ENCODE measurements at regions not wholly inside any gene's neighbourhood (a gene's known extent, or its start where the extent isn't known, plus 50 kb on each side); places are given as distances from the start of the nearest gene placed in this dataset.

GRCh38 chr4:74610491-74610890 lies 165.6 kb downstream of the AREG start:
- intact Hi-C loops (cut with DNase I; ENCODE audit: low total_unique reads) (no loop called here), in situ Hi-C loops (cut with MboI; ENCODE audit: low sequenced_read_pairs in 4 of 4) (no loop called here)
- TF ChIP-seq, protein P1, sequence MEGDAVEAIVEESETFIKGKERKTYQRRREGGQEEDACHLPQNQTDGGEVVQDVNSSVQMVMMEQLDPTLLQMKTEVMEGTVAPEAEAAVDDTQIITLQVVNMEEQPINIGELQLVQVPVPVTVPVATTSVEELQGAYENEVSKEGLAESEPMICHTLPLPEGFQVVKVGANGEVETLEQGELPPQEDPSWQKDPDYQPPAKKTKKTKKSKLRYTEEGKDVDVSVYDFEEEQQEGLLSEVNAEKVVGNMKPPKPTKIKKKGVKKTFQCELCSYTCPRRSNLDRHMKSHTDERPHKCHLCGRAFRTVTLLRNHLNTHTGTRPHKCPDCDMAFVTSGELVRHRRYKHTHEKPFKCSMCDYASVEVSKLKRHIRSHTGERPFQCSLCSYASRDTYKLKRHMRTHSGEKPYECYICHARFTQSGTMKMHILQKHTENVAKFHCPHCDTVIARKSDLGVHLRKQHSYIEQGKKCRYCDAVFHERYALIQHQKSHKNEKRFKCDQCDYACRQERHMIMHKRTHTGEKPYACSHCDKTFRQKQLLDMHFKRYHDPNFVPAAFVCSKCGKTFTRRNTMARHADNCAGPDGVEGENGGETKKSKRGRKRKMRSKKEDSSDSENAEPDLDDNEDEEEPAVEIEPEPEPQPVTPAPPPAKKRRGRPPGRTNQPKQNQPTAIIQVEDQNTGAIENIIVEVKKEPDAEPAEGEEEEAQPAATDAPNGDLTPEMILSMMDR (IDR thresholded peaks at IDR 0.05 in 4 of 5, conservative IDR thresholded peaks at IDR 0.05 in 1 of 5): no peak
- no peak for TF ChIP-seq POLR2A (IDR thresholded peaks at IDR 0.05)
- Histone ChIP-seq H3K27ac (no peak overlapping the region), H3K4me3 (no peak overlapping the region), H3K9me3 (no peaks in the 10 kb centered on the region), H3K27me3 (no peaks in the 10 kb centered on the region), H3K4me1 (no peaks in the 10 kb centered on the region), H3K36me3 (no peaks in the 10 kb centered on the region)
- no peak for ATAC-seq
- no peak for DNase-seq

- Histone ChIP-seq H3K4me3 (no peak overlapping the region), H3K4me1 (no peaks in the 10 kb centered on the region), H3K36me3 (no peaks in the 10 kb centered on the region), H3K27ac (no peak overlapping the region), H3K9me3 (no peaks in the 10 kb centered on the region), H3K27me3 (no peaks in the 10 kb centered on the region)
- TF ChIP-seq POLR2A (IDR thresholded peaks at IDR 0.05): no peak
- TF ChIP-seq, protein P1 (IDR thresholded peaks at IDR 0.05 in 4 of 5, conservative IDR thresholded peaks at IDR 0.05 in 1 of 5): no peak
- ATAC-seq (no peak), DNase-seq (no peak)
- intact Hi-C loops (cut with DNase I; ENCODE audit: low total_unique reads): no loop called here
- in situ Hi-C loops (cut with MboI; ENCODE audit: low sequenced_read_pairs in 4 of 4): no loop called here
Observed at GRCh38 chr4:74612837-74613236, 167.9 kb downstream of the AREG start.

GRCh38 chr4:74613266-74613665 lies 168.3 kb downstream of the AREG start:
- in situ Hi-C loops (cut with MboI; ENCODE audit: low sequenced_read_pairs in 4 of 4): no loop called here
- Histone ChIP-seq H3K36me3 (no peaks in the 10 kb centered on the region), H3K4me3 (no peak overlapping the region), H3K9me3 (no peaks in the 10 kb centered on the region), H3K27me3 (no peaks in the 10 kb centered on the region), H3K4me1 (no peaks in the 10 kb centered on the region), H3K27ac (no peak overlapping the region)
- no peak for DNase-seq
- intact Hi-C loops (cut with DNase I; ENCODE audit: low total_unique reads): no loop called here
- no peak for ATAC-seq
- TF ChIP-seq, protein P1 (IDR thresholded peaks at IDR 0.05 in 4 of 5, conservative IDR thresholded peaks at IDR 0.05 in 1 of 5): no peak
- no peak for TF ChIP-seq POLR2A (IDR thresholded peaks at IDR 0.05)

- no peak for ATAC-seq
- in situ Hi-C loops (cut with MboI; ENCODE audit: low sequenced_read_pairs in 4 of 4): no loop called here
- no peak for TF ChIP-seq POLR2A (IDR thresholded peaks at IDR 0.05)
- TF ChIP-seq, protein P1 (IDR thresholded peaks at IDR 0.05 in 4 of 5, conservative IDR thresholded peaks at IDR 0.05 in 1 of 5): no peak
Observed at GRCh38 chr4:74615411-74615810, 170.5 kb downstream of the AREG start.

DNA sequence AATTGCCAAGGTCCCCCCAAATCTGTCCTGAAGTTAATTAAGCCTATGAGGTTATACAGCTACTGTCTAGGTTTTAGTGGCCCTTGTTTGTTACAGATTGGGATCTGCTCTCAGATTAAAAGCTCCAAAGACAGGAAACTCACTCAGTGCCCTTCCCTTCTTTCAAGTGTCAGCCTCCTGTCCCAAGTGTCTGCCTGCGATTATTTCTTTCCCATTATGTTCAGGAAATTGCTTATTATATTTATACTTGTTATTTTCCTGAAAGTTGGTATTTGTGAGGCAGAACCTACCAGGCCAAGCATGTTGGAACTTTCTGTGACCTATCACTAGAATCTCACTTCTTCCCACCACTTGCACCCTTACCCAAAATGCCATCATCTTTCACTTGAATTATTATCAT lies 173.2 kb downstream of the AREG start:
- TF ChIP-seq, protein P1 (IDR thresholded peaks at IDR 0.05 in 4 of 5, conservative IDR thresholded peaks at IDR 0.05 in 1 of 5): no peak
- TF ChIP-seq POLR2A (IDR thresholded peaks at IDR 0.05): no peak
- DNase-seq (no peak), ATAC-seq (no peak)
- no peak overlapping the region for H3K4me3 ChIP-seq
- in situ Hi-C loops (cut with MboI; ENCODE audit: low sequenced_read_pairs in 4 of 4) (no loop called here), intact Hi-C loops (cut with DNase I; ENCODE audit: low total_unique reads) (no loop called here)
- H3K9me3 ChIP-seq: no peaks in the 10 kb centered on the region
- H3K27ac ChIP-seq: no peak overlapping the region
- no peaks in the 10 kb centered on the region for H3K36me3 ChIP-seq
- no peaks in the 10 kb centered on the region for H3K4me1 ChIP-seq
- H3K27me3 ChIP-seq: no peaks in the 10 kb centered on the region

More at GRCh38 chr4:74615411-74615810, 170.5 kb downstream of the AREG start:
- no peak for DNase-seq
- H3K4me3 ChIP-seq: no peak overlapping the region
- H3K4me1 ChIP-seq: no peaks in the 10 kb centered on the region
- intact Hi-C loops (cut with DNase I; ENCODE audit: low total_unique reads): no loop called here
- H3K27me3 ChIP-seq: no peaks in the 10 kb centered on the region
- H3K36me3 ChIP-seq: no peaks in the 10 kb centered on the region
- no peak overlapping the region for H3K27ac ChIP-seq
- no peaks in the 10 kb centered on the region for H3K9me3 ChIP-seq
